Upper lobe of right lung (tissue), 1 donor: ENCODE measurements at regions not wholly inside any gene's neighbourhood (a gene's known extent, or its start where the extent isn't known, plus 50 kb on each side); places are given as distances from the start of the nearest gene placed in this dataset.

Source experiments
- ATAC-seq: fragments of 200-7000 bp; cut with Tn5 transposase; one replicate; pipeline ENCODE4 v1.9.1; 2020; ENCODE audit warnings: mild to moderate bottlenecking, moderate library complexity
- DNase-seq: peaks from one replicate; pipeline ENCODE4 v3.0.0-alpha.2; 2020
- H3K27ac ChIP-seq: fragments of 200-600 bp; one replicate; pipeline ENCODE4 v1.8.0; 2022
- H3K27me3 ChIP-seq: fragments of 200-600 bp; one replicate; pipeline ENCODE4 v1.8.0; 2022; ENCODE audit warnings: mild to moderate bottlenecking
- H3K36me3 ChIP-seq: fragments of 200-600 bp; one replicate; pipeline ENCODE4 v1.8.0; 2022
- H3K4me1 ChIP-seq: fragments of 200-600 bp; one replicate; pipeline ENCODE4 v1.8.0; 2022
- H3K4me3 ChIP-seq: fragments of 200-600 bp; one replicate; pipeline ENCODE4 v1.8.0; 2022; ENCODE audit warnings: mild to moderate bottlenecking
- H3K9me3 ChIP-seq: fragments of 200-600 bp; one replicate; pipeline ENCODE4 v1.8.0; 2022
- intact Hi-C: fragments of 100-400 bp; cut with DNase I; formaldehyde crosslinking; loops from one replicate; pipeline ENCODE4 v1.11.0; 2022
- TF ChIP-seq, protein P1 (sequence below): fragments of 200-600 bp; IDR thresholded peaks from one replicate; pipeline ENCODE4 v1.8.0; 2022; ENCODE audit warnings: antibody characterized with exemption
- donor health status: DM: no; HTN: yes; CAD: no; lungs with severe emphysema.

DNA sequence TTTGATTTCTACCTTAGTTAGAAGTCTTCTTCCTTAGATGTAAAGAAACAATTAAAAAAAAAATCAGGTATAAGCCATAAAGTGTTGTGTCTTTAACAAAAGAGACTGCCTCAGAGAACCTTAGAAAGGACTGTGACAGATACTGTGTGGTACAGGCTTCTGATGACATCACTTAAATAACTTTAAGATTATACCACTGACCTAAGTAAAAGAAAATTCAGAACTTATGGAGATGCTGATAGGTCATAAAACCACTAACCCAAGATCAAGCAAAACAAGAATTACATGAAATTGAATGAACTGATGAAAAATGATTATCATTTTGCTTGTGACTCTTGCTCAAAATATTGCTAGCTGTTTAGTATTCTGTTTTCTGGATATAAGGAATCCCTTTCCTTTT, 220.8 kb downstream of the NRIP1 start:
- TF ChIP-seq, protein P1, sequence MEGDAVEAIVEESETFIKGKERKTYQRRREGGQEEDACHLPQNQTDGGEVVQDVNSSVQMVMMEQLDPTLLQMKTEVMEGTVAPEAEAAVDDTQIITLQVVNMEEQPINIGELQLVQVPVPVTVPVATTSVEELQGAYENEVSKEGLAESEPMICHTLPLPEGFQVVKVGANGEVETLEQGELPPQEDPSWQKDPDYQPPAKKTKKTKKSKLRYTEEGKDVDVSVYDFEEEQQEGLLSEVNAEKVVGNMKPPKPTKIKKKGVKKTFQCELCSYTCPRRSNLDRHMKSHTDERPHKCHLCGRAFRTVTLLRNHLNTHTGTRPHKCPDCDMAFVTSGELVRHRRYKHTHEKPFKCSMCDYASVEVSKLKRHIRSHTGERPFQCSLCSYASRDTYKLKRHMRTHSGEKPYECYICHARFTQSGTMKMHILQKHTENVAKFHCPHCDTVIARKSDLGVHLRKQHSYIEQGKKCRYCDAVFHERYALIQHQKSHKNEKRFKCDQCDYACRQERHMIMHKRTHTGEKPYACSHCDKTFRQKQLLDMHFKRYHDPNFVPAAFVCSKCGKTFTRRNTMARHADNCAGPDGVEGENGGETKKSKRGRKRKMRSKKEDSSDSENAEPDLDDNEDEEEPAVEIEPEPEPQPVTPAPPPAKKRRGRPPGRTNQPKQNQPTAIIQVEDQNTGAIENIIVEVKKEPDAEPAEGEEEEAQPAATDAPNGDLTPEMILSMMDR: no peak
- Histone ChIP-seq H3K36me3 (no peaks in the 10 kb centered on the region), H3K27ac (no peak overlapping the region), H3K4me1 (no peaks in the 10 kb centered on the region), H3K4me3 (no peak overlapping the region), H3K27me3 (no peaks in the 10 kb centered on the region), H3K9me3 (no peaks in the 10 kb centered on the region)
- DNase-seq (no peak), ATAC-seq (no peak)
- intact Hi-C loops: no loop called here

DNA sequence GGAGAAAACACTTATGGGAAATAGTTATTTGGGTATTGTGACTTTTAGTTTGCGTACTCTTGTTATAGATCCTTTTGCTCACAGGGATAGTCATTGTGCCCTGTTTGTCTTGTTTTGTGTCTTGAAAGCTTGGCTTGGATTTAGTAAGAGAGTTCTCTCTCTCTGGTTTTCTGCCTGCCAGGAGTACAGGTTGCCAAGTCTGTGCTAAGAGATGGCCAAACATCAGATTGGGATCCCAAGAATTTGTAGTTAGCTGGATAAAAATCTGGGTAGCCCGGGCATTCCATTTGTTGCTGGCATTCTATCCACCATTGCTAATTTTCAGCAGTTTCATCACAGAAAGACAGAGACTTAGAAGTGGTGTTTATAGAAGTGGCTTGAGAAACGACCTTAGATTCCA, 222.2 kb downstream of the NRIP1 start:
- ATAC-seq: no peak
- intact Hi-C loops: no loop called here
- Histone ChIP-seq H3K27me3 (no peaks in the 10 kb centered on the region), H3K4me1 (no peaks in the 10 kb centered on the region), H3K36me3 (no peaks in the 10 kb centered on the region), H3K9me3 (no peaks in the 10 kb centered on the region), H3K4me3 (no peak overlapping the region), H3K27ac (no peak overlapping the region)
- TF ChIP-seq, protein P1: no peak
- DNase-seq: no peak

DNA sequence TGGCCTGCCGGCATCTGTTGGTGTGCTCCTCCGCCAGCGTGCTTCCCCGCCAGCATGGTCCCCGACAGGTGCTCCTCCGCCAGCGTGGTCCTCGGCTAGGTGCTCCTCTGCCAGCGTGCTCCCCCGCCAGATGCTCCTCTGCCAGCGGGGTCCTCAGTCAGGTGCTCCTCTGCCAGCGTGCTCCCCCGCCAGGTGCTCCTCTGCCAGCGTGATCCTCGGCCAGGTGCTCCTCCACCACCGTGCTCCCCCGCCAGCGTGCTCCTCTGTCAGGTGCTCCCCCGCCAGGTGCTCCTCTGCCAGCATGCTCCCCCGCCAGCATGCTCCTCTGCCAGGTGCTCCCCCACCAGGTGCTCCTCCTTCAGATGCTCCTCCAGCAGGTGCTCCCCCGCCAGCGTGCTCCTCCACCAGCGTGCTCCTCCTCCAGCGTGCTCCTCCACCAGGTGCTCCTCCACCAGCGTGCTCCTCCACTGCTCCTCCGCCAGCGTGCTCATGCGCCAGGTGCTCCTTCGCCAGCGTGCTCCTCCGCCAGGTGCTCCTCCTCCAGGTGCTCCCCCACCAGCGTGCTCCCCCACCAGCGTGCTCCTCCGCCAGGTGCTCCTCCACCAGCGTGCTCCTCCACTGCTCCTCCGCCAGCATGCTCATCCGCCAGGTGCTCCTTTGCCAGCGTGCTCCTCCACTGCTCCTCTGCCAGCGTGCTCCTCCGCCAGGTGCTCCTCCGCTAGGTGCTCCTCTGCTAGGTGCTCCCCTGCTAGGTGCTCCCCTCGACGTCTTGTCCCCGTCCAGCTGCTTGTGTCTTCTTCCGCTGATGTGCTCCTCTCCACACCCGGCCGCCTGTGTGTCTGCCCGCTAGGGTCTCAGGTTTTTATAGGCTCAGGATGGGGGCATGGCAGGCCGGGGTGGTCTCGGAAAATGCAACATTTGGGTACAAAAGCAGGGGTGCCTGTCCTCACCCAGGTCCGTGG, 223.0 kb downstream of the NRIP1 start:
- intact Hi-C loops: no loop called here
- TF ChIP-seq, protein P1: no peak
- H3K27ac ChIP-seq: no peak overlapping the region
- H3K4me1 ChIP-seq: no peaks in the 10 kb centered on the region
- DNase-seq: peak; percentile 57
- H3K36me3 ChIP-seq: no peaks in the 10 kb centered on the region
- peak; percentile 15 for ATAC-seq
- no peaks in the 10 kb centered on the region for H3K27me3 ChIP-seq
- no peaks in the 10 kb centered on the region for H3K9me3 ChIP-seq
- H3K4me3 ChIP-seq: no peak overlapping the region

DNA sequence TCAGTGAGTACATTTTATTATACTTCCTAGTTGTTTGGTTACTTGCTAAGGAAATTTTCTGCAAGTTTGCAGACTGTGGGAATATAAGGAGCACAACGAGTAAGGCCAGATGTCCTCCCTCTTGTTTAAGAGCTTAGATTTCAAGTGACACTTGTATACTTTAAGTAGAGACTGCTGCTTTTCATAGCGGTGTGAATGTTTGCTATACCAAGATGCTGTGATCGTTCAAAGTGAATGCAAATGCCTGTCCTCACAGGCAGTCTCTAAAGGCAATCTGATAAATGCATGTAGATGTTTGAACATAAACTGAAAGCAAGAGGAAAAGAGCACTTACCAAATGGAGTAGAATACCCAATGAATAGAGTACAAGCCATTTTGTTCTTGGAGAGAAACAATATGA, 226.4 kb downstream of the NRIP1 start:
- H3K9me3 ChIP-seq: no peaks in the 10 kb centered on the region
- no peak overlapping the region for H3K27ac ChIP-seq
- TF ChIP-seq, protein P1: no peak
- H3K36me3 ChIP-seq: no peaks in the 10 kb centered on the region
- no peaks in the 10 kb centered on the region for H3K4me1 ChIP-seq
- no peak overlapping the region for H3K4me3 ChIP-seq
- intact Hi-C loops: no loop called here
- H3K27me3 ChIP-seq: no peaks in the 10 kb centered on the region
- ATAC-seq: no peak
- no peak for DNase-seq

DNA sequence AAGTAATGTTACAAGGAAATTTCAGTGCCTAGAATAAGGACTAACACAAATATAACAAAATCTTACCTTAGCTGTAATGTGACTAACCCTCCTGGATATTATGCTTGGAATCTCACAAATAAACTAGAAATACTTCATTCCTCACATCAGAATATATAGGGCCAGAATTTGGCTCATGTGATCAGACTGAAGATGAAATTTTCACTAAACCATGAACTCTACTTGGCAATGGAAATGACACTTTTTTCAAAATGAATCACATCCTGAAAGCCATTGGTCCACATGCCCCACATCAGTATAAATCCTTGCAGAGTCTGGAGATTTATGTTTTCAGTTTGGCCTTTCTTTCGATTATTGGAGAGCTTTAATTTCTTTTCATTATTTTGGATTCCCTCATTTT, 227.8 kb downstream of the NRIP1 start:
- no peaks in the 10 kb centered on the region for H3K4me1 ChIP-seq
- no peaks in the 10 kb centered on the region for H3K27me3 ChIP-seq
- no peak overlapping the region for H3K27ac ChIP-seq
- TF ChIP-seq, protein P1: no peak
- no peak overlapping the region for H3K4me3 ChIP-seq
- no peak for DNase-seq
- H3K36me3 ChIP-seq: no peaks in the 10 kb centered on the region
- no peaks in the 10 kb centered on the region for H3K9me3 ChIP-seq
- ATAC-seq: no peak
- intact Hi-C loops: no loop called here
